Skeletal muscle cell (primary cell): ENCODE measurements at regions not wholly inside any gene's neighbourhood (a gene's known extent, or its start where the extent isn't known, plus 50 kb on each side); places are given as distances from the start of the nearest gene placed in this dataset.
"Not testable (repeated sequence)": the region's sequence is repeated elsewhere in the genome, so short reads cannot be mapped to it uniquely, and the experiment has no call there.

ENCODE experiments used
- DNase-seq: peaks from one replicate; pipeline ENCODE4 v3.0.0-alpha.2; 2010; ENCODE audit warnings: low read depth
- H3K4me3 ChIP-seq: 2 replicates; pipeline ENCODE4 v1.5.1; 2011; ENCODE audit warnings: low read depth, mild to moderate bottlenecking, control low read depth, low read length, moderate library complexity

GRCh38 chr3:193968380-193968974 is 167.5 kb upstream of the HES1 start:
- DNase-seq, result no peak
- no peak overlapping the region for H3K4me3 ChIP-seq

- not testable (repeated sequence) for DNase-seq, H3K4me3 ChIP-seq
These were observed 165.7 kb upstream of the HES1 start for GRCh38 chr3:193970131-193970772.

GRCh38 chr3:193970773-193971206 is 165.2 kb upstream of the HES1 start:
- H3K4me3 ChIP-seq, result no peak overlapping the region
- no peak for DNase-seq

- no peak overlapping the region for H3K4me3 ChIP-seq
- no peak for DNase-seq
These were observed 164.6 kb upstream of the HES1 start for GRCh38 chr3:193971261-193971751.

GRCh38 chr3:193971966-193972365 is 164.0 kb upstream of the HES1 start:
- DNase-seq, result no peak
- no peak overlapping the region for H3K4me3 ChIP-seq

GRCh38 chr3:193972832-193973231 is 163.1 kb upstream of the HES1 start:
- no peak for DNase-seq
- no peak overlapping the region for H3K4me3 ChIP-seq

- DNase-seq, result peak; percentile 41
- H3K4me3 ChIP-seq, result no peak overlapping the region
These were observed 161.7 kb upstream of the HES1 start for GRCh38 chr3:193974191-193974652.

- DNase-seq, result no peak
- H3K4me3 ChIP-seq, result no peak overlapping the region
These were observed 161.0 kb upstream of the HES1 start for GRCh38 chr3:193974671-193975535.

GRCh38 chr3:193977622-193978021 is 158.3 kb upstream of the HES1 start:
- DNase-seq, result no peak
- H3K4me3 ChIP-seq, result no peak overlapping the region

GRCh38 chr3:193978030-193978429 is 157.9 kb upstream of the HES1 start:
- no peak for DNase-seq
- H3K4me3 ChIP-seq, result no peak overlapping the region

- H3K4me3 ChIP-seq, result no peak overlapping the region
- DNase-seq, result no peak
These were observed 157.5 kb upstream of the HES1 start for GRCh38 chr3:193978486-193978885.

- DNase-seq, result no peak
These were observed 155.6 kb upstream of the HES1 start for GRCh38 chr3:193980326-193980725.

GRCh38 chr3:193980905-193981304 is 155.0 kb upstream of the HES1 start:
- H3K4me3 ChIP-seq, result no peak overlapping the region
- no peak for DNase-seq

More at GRCh38 chr3:193980326-193980725, 155.6 kb upstream of the HES1 start:
- H3K4me3 ChIP-seq, result no peak overlapping the region

- no peak overlapping the region for H3K4me3 ChIP-seq
- DNase-seq, result no peak
These were observed 154.4 kb upstream of the HES1 start for GRCh38 chr3:193981504-193981903.

GRCh38 chr3:193982258-193982659 is 153.7 kb upstream of the HES1 start:
- DNase-seq, result no peak
- no peak overlapping the region for H3K4me3 ChIP-seq

- DNase-seq, result no peak
- no peak overlapping the region for H3K4me3 ChIP-seq
These were observed 151.8 kb upstream of the HES1 start for GRCh38 chr3:193983846-193984818.

- DNase-seq, result no peak
- H3K4me3 ChIP-seq, result no peak overlapping the region
These were observed 151.1 kb upstream of the HES1 start for GRCh38 chr3:193984876-193985275.

- no peak overlapping the region for H3K4me3 ChIP-seq
- DNase-seq, result no peak
These were observed 148.8 kb upstream of the HES1 start for GRCh38 chr3:193987186-193987585.

- H3K4me3 ChIP-seq, result no peak overlapping the region
- no peak for DNase-seq
These were observed 146.8 kb upstream of the HES1 start for GRCh38 chr3:193989186-193989585.
